HG02938 (cell line): ENCODE measurements at regions not wholly inside any gene's neighbourhood (a gene's known extent, or its start where the extent isn't known, plus 50 kb on each side); places are given as distances from the start of the nearest gene placed in this dataset.
"Not testable (repeated sequence)": the region's sequence is repeated elsewhere in the genome, so short reads cannot be mapped to it uniquely, and the experiment has no call there.

ENCODE experiments used
- ATAC-seq: cut with Tn5 transposase; IDR thresholded peaks from one replicate; pipeline ENCODE4 v1.9.1; 2021; ENCODE audit warnings: mild to moderate bottlenecking, moderate library complexity; ENCODE audit not compliant: unreplicated experiment

GRCh38 chr6:34646714-34647113, 49.9 kb downstream of the ILRUN start:
- ATAC-seq = no peak

- no peak for ATAC-seq
Measured at GRCh38 chr6:34645627-34646026, 50.9 kb downstream of the ILRUN start.

GRCh38 chr6:34644716-34645115, 51.9 kb downstream of the ILRUN start:
- no peak for ATAC-seq

- ATAC-seq = no peak
Measured at GRCh38 chr6:34642427-34642826, 54.1 kb downstream of the ILRUN start.

GRCh38 chr6:34640074-34640849, 56.3 kb downstream of the ILRUN start:
- not testable (repeated sequence) for ATAC-seq

- ATAC-seq = peak; percentile 67
Measured at GRCh38 chr6:34638834-34639736, 57.5 kb downstream of the ILRUN start.

GRCh38 chr6:34633785-34634184, 62.8 kb downstream of the ILRUN start:
- ATAC-seq = no peak

DNA sequence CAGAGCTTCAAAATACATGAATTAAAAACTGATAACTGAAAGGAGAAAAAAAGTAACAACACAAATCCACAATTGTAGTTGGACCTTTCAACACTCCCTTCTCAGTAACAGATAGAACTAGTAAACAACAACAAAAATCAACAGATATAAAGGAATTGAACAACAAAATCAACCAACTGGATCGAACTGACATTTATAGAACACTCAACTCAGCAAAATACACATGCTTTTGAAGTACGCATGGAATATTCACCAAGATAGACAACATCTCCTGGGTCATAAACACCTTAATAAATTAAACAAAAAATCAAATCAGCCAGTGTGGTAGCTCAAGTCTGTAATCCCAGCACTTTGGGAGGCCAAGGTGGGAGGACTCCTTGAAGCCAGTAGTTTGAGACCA, 63.3 kb downstream of the ILRUN start:
- ATAC-seq = no peak

DNA sequence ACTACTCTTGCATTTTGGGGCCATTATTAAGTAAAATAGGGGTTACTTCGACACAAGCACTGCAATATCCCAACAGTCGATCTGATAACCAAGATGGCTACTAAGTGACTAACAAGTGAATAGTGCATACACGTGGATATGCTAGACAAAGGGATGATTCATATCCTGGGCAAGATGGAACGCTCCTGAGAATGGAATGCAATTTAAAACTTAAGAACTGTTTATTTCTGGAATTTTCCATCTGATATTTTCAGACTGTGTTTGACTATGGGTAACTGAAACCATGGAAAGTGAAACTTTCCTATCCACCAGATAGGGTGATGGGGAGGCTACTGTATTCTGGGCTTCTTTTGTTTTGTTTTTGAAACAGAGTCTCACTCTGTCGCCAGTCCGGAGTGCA, 66.5 kb downstream of the ILRUN start:
- ATAC-seq = no peak

GRCh38 chr6:34627296-34627695, 69.3 kb downstream of the ILRUN start:
- no peak for ATAC-seq

GRCh38 chr6:34618430-34619182, 62.5 kb upstream of the SPDEF start:
- ATAC-seq = no peak

- no peak for ATAC-seq
Measured at GRCh38 chr6:34617231-34617630, 61.1 kb upstream of the SPDEF start.

- no peak for ATAC-seq
Measured at GRCh38 chr6:34616227-34616585, 60.1 kb upstream of the SPDEF start.

- no peak for ATAC-seq
Measured at GRCh38 chr6:34615574-34616226, 59.6 kb upstream of the SPDEF start.

DNA sequence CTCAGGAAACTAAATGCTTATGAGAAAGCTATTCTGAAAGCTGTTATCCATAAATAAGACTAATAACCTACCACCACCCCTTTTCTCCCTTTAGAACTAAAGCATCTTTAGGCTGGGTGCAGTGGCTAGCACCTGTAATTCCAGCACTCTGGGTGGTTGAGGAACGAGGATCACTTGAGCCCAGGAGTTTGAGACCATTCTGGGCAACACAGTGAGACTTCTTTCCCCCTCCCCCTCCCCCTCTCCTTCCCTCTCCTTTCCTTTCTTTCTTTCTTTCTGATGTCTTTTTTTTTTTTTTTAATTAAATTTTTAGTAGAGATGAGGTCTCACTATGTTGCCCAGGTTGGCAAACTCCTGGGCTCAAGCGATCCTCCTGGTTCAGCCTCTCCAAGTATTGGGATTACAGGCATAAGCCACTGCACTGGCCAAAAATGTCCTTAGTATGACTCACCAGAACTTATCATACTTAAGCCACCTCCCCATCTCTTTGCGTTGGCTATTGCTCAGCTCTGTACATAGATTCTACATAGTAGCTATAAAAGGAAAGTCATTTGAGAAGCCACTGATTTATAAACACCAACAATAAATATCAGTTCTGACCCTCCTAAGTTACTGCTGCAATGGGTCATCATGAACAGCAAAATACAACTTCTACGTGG, 54.8 kb upstream of the SPDEF start:
- ATAC-seq = no peak

- ATAC-seq = no peak
Measured at GRCh38 chr6:34608321-34609091, 52.4 kb upstream of the SPDEF start.

- ATAC-seq = no peak
Measured at GRCh38 chr6:34606477-34607265, 50.5 kb upstream of the SPDEF start.
